Globus pallidus (tissue), 1 donor: ENCODE measurements at regions not wholly inside any gene's neighbourhood (a gene's known extent, or its start where the extent isn't known, plus 50 kb on each side); places are given as distances from the start of the nearest gene placed in this dataset.

Source experiments
- DNase-seq: peaks from one replicate; pipeline ENCODE4 v3.0.0-alpha.2; 2015; ENCODE audit warnings: low spot score

GRCh38 chr4:162640152-162640551 is 476.4 kb upstream of the FSTL5 start:
- DNase-seq, result no peak

- DNase-seq, result no peak
These were observed 470.6 kb upstream of the FSTL5 start for GRCh38 chr4:162634390-162634789.

- DNase-seq, result no peak
These were observed 458.9 kb upstream of the FSTL5 start for GRCh38 chr4:162622664-162623063.

- DNase-seq, result no peak
These were observed 446.3 kb upstream of the FSTL5 start for GRCh38 chr4:162610116-162610515.

- no peak for DNase-seq
These were observed 422.5 kb upstream of the FSTL5 start for GRCh38 chr4:162586266-162586665.

- DNase-seq, result no peak
These were observed 418.4 kb upstream of the FSTL5 start for GRCh38 chr4:162582180-162582579.

- DNase-seq, result no peak
These were observed 401.9 kb upstream of the FSTL5 start for GRCh38 chr4:162565730-162566129.

- no peak for DNase-seq
These were observed 396.3 kb upstream of the FSTL5 start for GRCh38 chr4:162560073-162560472.

GRCh38 chr4:162557516-162558106 is 393.8 kb upstream of the FSTL5 start:
- no peak for DNase-seq

- DNase-seq, result no peak
These were observed 371.3 kb upstream of the FSTL5 start for GRCh38 chr4:162535121-162535520.

- DNase-seq, result no peak
These were observed 359.4 kb upstream of the FSTL5 start for GRCh38 chr4:162523171-162523570.

- no peak for DNase-seq
These were observed 358.9 kb upstream of the FSTL5 start for GRCh38 chr4:162522724-162523123.

GRCh38 chr4:162510937-162511336 is 347.1 kb upstream of the FSTL5 start:
- DNase-seq, result no peak

- no peak for DNase-seq
These were observed 346.3 kb upstream of the FSTL5 start for GRCh38 chr4:162510115-162510514.

- DNase-seq, result no peak
These were observed 345.5 kb upstream of the FSTL5 start for GRCh38 chr4:162509333-162509732.

GRCh38 chr4:162506253-162506652 is 342.5 kb upstream of the FSTL5 start:
- DNase-seq, result no peak

- DNase-seq, result no peak
These were observed 340.1 kb upstream of the FSTL5 start for GRCh38 chr4:162503868-162504267.

GRCh38 chr4:162502109-162502508 is 338.3 kb upstream of the FSTL5 start:
- no peak for DNase-seq

GRCh38 chr4:162499478-162499877 is 335.7 kb upstream of the FSTL5 start:
- no peak for DNase-seq

GRCh38 chr4:162498168-162498567 is 334.4 kb upstream of the FSTL5 start:
- no peak for DNase-seq

GRCh38 chr4:162497564-162498167 is 333.9 kb upstream of the FSTL5 start:
- DNase-seq, result peak; percentile 56

GRCh38 chr4:162494935-162495334 is 331.1 kb upstream of the FSTL5 start:
- DNase-seq, result no peak

- no peak for DNase-seq
These were observed 321.7 kb upstream of the FSTL5 start for GRCh38 chr4:162485486-162485885.

- no peak for DNase-seq
These were observed 311.4 kb upstream of the FSTL5 start for GRCh38 chr4:162475246-162475645.
